ENCODE measurements at regions not wholly inside any gene's neighbourhood (a gene's known extent, or its start where the extent isn't known, plus 50 kb on each side); places are given as distances from the start of the nearest gene placed in this dataset.

DNA sequence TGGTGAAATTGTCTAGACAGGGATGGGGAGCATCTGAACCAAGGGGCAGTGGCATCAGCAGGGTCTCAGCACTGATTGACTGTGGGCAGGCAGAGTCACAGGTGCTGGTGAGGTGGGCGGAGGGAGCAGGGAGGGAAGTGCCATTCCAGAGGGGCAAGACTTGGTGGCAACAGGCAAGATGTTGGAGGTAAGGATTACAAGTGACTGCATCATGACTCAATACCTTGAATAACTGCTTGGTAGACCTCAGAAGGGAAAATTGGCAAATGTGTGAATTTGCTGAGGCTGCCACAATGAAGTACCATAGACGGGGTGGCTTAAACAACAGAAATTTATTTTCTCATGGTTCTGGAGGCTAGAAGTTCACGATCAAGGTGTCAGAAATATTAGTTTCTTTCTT lies 419.1 kb downstream of the HS3ST3B1 start:
- no peaks in the 10 kb centered on the region for H3K27me3 ChIP-seq (ENCODE audit: insufficient read depth, low read length)
- H3K9me3 ChIP-seq (ENCODE audit: low read depth, low read length) = no peaks in the 10 kb centered on the region
- TF ChIP-seq, protein P1, sequence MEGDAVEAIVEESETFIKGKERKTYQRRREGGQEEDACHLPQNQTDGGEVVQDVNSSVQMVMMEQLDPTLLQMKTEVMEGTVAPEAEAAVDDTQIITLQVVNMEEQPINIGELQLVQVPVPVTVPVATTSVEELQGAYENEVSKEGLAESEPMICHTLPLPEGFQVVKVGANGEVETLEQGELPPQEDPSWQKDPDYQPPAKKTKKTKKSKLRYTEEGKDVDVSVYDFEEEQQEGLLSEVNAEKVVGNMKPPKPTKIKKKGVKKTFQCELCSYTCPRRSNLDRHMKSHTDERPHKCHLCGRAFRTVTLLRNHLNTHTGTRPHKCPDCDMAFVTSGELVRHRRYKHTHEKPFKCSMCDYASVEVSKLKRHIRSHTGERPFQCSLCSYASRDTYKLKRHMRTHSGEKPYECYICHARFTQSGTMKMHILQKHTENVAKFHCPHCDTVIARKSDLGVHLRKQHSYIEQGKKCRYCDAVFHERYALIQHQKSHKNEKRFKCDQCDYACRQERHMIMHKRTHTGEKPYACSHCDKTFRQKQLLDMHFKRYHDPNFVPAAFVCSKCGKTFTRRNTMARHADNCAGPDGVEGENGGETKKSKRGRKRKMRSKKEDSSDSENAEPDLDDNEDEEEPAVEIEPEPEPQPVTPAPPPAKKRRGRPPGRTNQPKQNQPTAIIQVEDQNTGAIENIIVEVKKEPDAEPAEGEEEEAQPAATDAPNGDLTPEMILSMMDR (IDR thresholded peaks at IDR 0.05; ENCODE audit: extremely low read depth, low read depth, low read length) = no peak
- H4K20me1 ChIP-seq (ENCODE audit: insufficient read depth, low read length) = no peaks in the 10 kb centered on the region
- H3K4me2 ChIP-seq (ENCODE audit: insufficient read depth, low read length) = no peak overlapping the region
- H3K79me2 ChIP-seq (ENCODE audit: insufficient read depth, low read length) = no peaks in the 10 kb centered on the region
- DNase-seq (ENCODE audit: insufficient read length, low spot score, missing footprints) = no peak
- H2AFZ ChIP-seq (ENCODE audit: low read length) = no peak overlapping the region
- H3K27ac ChIP-seq (ENCODE audit: low read depth, low read length) = no peak overlapping the region
- H3K4me3 ChIP-seq (ENCODE audit: insufficient read depth, low read length) = no peak overlapping the region
- H3K36me3 ChIP-seq (ENCODE audit: insufficient read depth, low read length) = no peaks in the 10 kb centered on the region
- no peaks in the 10 kb centered on the region for H3K4me1 ChIP-seq (ENCODE audit: insufficient read depth, low read length)

DNA sequence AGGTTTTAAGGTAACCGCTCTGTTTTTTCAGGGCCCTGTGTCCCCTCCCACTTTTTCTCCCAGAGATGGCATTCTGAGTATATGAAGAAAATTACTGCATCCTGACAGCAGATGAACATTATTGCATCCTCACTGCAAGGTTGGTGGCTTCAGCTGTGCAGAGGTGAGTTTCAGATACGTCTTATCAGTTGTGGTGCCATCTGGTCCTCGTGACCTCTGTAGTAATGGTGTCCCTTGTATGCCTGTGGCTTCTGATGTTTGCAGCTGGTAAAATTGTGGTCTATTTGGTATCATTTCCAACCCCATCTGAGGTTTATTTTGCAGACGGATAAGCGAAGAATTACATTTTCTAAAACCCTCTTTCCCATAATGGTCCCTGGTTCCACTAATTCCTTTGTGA lies 417.0 kb downstream of the HS3ST3B1 start:
- H3K9me3 ChIP-seq (ENCODE audit: low read depth, low read length) = no peaks in the 10 kb centered on the region
- H4K20me1 ChIP-seq (ENCODE audit: insufficient read depth, low read length) = no peaks in the 10 kb centered on the region
- no peaks in the 10 kb centered on the region for H3K4me1 ChIP-seq (ENCODE audit: insufficient read depth, low read length)
- DNase-seq (ENCODE audit: insufficient read length, low spot score, missing footprints) = no peak
- no peaks in the 10 kb centered on the region for H3K79me2 ChIP-seq (ENCODE audit: insufficient read depth, low read length)
- H3K4me2 ChIP-seq (ENCODE audit: insufficient read depth, low read length) = no peak overlapping the region
- H3K4me3 ChIP-seq (ENCODE audit: insufficient read depth, low read length) = no peak overlapping the region
- H3K27me3 ChIP-seq (ENCODE audit: insufficient read depth, low read length) = no peaks in the 10 kb centered on the region
- no peaks in the 10 kb centered on the region for H3K36me3 ChIP-seq (ENCODE audit: insufficient read depth, low read length)
- H2AFZ ChIP-seq (ENCODE audit: low read length) = no peak overlapping the region
- TF ChIP-seq, protein P1 (IDR thresholded peaks at IDR 0.05; ENCODE audit: extremely low read depth, low read depth, low read length) = no peak
- H3K27ac ChIP-seq (ENCODE audit: low read depth, low read length) = no peak overlapping the region

GRCh38 chr17:14715561-14715960 lies 414.7 kb downstream of the HS3ST3B1 start:
- Histone ChIP-seq H4K20me1 (ENCODE audit: insufficient read depth, low read length) (no peaks in the 10 kb centered on the region), H3K4me3 (ENCODE audit: insufficient read depth, low read length) (no peak overlapping the region), H3K27ac (ENCODE audit: low read depth, low read length) (no peak overlapping the region), H3K79me2 (ENCODE audit: insufficient read depth, low read length) (no peaks in the 10 kb centered on the region), H2AFZ (ENCODE audit: low read length) (no peak overlapping the region), H3K4me2 (ENCODE audit: insufficient read depth, low read length) (no peak overlapping the region), H3K9me3 (ENCODE audit: low read depth, low read length) (no peaks in the 10 kb centered on the region), H3K27me3 (ENCODE audit: insufficient read depth, low read length) (no peaks in the 10 kb centered on the region), H3K4me1 (ENCODE audit: insufficient read depth, low read length) (peaks cover 6% of the 10 kb centered on the region), H3K36me3 (ENCODE audit: insufficient read depth, low read length) (no peaks in the 10 kb centered on the region)
- TF ChIP-seq, protein P1 (IDR thresholded peaks at IDR 0.05; ENCODE audit: extremely low read depth, low read depth, low read length) = no peak
- DNase-seq (ENCODE audit: insufficient read length, low spot score, missing footprints) = no peak

- Histone ChIP-seq H3K27me3 (ENCODE audit: insufficient read depth, low read length) (no peaks in the 10 kb centered on the region), H3K27ac (ENCODE audit: low read depth, low read length) (no peak overlapping the region), H3K4me1 (ENCODE audit: insufficient read depth, low read length) (peaks cover 6% of the 10 kb centered on the region), H2AFZ (ENCODE audit: low read length) (no peak overlapping the region), H3K4me3 (ENCODE audit: insufficient read depth, low read length) (no peak overlapping the region), H4K20me1 (ENCODE audit: insufficient read depth, low read length) (no peaks in the 10 kb centered on the region), H3K9me3 (ENCODE audit: low read depth, low read length) (no peaks in the 10 kb centered on the region), H3K36me3 (ENCODE audit: insufficient read depth, low read length) (no peaks in the 10 kb centered on the region), H3K79me2 (ENCODE audit: insufficient read depth, low read length) (no peaks in the 10 kb centered on the region), H3K4me2 (ENCODE audit: insufficient read depth, low read length) (no peak overlapping the region)
- DNase-seq (ENCODE audit: insufficient read length, low spot score, missing footprints) = no peak
- TF ChIP-seq, protein P1 (IDR thresholded peaks at IDR 0.05; ENCODE audit: extremely low read depth, low read depth, low read length) = no peak
These were observed 411.7 kb downstream of the HS3ST3B1 start for GRCh38 chr17:14712611-14713021.
